Suprapubic skin (tissue), 4 donors: ENCODE measurements at regions not wholly inside any gene's neighbourhood (a gene's known extent, or its start where the extent isn't known, plus 50 kb on each side); places are given as distances from the start of the nearest gene placed in this dataset.

ENCODE experiments used
- CTCF ChIP-seq, 2 donors: fragments of 200-600 bp in 1 of 2; fragments of 450-650 bp in 1 of 2; sonication (generic) in 1 of 2; IDR thresholded peaks; one replicate each; pipeline ENCODE4 v1.5.1; 2016 to 2019; ENCODE audit warnings: antibody characterized with exemption in 2 of 2, mild to moderate bottlenecking in 1 of 2, moderate library complexity in 1 of 2
- EP300 ChIP-seq: sonication (generic); formaldehyde crosslinking; IDR thresholded peaks from one replicate; pipeline ENCODE4 v1.6.1; 2017; ENCODE audit warnings: antibody characterized with exemption
- POLR2A ChIP-seq, 2 donors: fragments of 450-650 bp; IDR thresholded peaks; one replicate each; pipeline ENCODE4 v1.6.1; 2017; ENCODE audit warnings: antibody characterized with exemption in 2 of 2, mild to moderate bottlenecking in 2 of 2, moderate library complexity in 2 of 2
- POLR2AphosphoS5 ChIP-seq, 3 donors: sonication (generic); formaldehyde crosslinking; IDR thresholded peaks; one replicate each; pipeline ENCODE4 v1.6.1; 2017; ENCODE audit warnings: antibody characterized with exemption in 3 of 3

- no peak for TF ChIP-seq CTCF (IDR thresholded peaks at IDR 0.05)
- TF ChIP-seq EP300: no peak
- TF ChIP-seq POLR2A (IDR thresholded peaks at IDR 0.05): no peak
- no peak for TF ChIP-seq POLR2AphosphoS5 (IDR thresholded peaks at IDR 0.05)
These were observed 111.0 kb upstream of the PTCH1 start for GRCh38 chr9:95627802-95628201.
